HG03558 (cell line): ENCODE measurements at regions not wholly inside any gene's neighbourhood (a gene's known extent, or its start where the extent isn't known, plus 50 kb on each side); places are given as distances from the start of the nearest gene placed in this dataset.

ENCODE experiments used
- ATAC-seq: cut with Tn5 transposase; IDR thresholded peaks from one replicate; pipeline ENCODE4 v1.9.1; 2021; ENCODE audit warnings: moderate number of reproducible peaks; ENCODE audit not compliant: unreplicated experiment; ENCODE audit errors: extremely low read depth

DNA sequence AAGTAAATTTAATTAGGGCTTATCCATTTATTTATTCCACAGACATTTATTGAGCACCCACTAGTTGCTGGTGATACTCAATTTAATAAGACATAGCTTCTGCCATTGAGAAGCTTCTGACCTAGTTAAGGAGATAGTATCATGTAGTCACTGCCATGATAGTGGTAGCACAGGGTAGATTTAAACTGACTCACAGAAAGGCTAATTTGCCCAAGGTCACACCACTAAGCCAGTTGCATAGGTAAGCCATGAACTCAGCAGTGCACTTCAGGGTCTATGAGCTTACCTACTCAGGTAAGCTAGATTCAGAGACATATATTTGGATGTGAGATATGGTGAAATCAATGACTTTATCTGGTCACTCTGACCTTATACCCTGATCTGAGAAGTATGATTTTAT lies 168.4 kb downstream of the TNFSF18 start:
- no peak for ATAC-seq

DNA sequence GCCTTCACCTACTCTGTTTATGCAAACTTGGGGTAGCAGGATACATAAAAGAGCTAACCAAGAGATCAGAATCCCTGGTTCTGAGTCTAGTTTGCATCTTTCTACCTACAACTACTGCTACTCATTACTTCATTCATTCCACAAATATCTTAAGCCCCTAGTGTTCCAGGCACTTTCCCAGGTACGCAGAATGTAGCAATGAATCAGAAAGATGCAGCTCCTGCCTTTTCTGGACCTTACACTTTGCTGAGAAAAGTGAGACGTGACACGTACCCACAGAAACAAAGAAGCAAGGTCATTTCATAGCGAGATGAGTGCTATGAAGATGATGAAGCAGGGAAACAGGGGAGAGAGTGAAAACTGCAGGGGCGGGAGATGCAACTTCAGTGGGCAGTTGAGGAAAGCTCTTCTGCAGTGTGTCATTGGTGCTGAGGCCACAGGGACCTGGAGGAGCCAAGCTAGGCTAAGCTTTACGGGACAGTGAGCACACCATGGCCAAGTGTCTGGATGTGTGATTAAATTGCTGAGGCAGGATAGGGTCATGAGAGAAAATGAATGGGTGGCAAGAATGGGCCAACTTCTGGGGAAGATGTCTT lies 167.9 kb downstream of the TNFSF18 start:
- no peak for ATAC-seq

DNA sequence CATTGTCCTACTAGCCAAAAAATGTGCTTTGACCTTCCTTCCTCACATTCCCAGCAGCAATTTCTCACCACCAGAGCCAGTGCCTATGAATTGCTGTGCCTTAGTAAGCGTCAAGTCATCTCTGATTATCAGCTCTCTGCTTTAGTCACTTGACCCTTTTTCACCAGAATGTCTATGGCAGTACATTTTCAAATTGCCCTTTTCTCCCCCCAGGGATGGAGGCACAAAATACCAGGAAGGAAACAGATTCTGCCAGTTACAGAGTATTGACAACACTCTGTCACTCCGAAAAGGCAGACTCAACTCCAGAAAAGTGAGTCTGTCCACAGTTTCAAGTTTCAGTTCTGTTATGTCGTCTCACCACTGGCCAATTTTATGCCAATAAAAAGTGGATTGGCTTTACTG lies 167.4 kb downstream of the TNFSF18 start:
- no peak for ATAC-seq

DNA sequence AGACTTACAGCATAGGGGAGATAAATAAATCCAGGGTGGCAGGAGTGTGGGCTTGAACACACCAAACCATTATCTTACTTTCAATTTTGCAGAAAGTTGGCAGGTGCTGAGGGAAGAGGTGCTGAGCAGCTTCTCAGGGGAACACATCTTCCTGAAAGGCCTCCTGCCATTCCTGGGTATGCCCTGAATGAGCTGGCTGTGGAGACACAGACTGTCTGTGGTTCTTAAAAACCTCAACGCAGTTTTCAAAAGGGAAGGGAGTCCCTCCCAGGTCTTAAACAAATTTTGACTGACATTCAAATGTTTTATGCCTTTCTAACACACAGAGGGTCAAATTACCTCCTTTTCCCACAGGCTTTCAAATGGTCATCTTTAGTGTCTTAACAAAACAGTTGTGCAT lies 166.9 kb downstream of the TNFSF18 start:
- ATAC-seq, result no peak

DNA sequence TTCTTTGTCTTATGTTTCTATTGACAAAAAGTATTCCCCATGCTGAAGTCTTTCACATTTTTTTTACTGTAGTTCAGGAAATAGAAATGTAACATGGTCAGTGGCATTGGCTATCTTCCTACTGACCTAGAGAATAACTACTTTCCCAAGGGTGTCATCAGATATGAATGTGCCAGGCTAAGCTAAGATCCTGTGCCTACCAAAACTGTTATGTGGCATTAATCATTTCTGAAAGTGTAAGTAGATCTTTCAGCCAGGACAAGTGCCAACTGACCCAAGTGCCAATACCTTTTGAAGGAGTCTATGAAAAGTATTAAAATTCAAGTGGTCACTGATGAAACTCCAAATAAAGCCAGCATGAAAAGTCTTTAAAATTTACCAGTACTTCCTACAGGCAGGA lies 165.3 kb downstream of the TNFSF18 start:
- ATAC-seq, result no peak

DNA sequence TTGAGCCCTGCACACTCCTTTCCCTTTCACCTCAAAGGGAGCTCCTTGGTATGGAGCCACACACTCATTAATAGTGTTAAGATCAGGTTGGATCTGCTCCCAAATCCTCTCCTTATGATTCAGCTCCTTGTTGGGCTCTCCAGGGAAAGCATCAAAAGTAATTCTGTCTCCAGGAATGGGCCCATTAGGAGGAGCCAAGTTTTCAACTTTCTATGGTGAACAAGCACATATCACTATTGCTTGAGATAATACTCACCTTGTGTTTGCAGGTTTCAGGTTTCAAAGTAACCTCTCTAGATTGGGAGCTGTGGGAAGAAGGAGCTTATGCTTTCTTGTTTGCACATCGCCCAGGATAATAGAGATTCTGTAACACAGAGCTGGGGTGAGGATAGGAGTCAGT lies 164.8 kb downstream of the TNFSF18 start:
- ATAC-seq, result no peak

DNA sequence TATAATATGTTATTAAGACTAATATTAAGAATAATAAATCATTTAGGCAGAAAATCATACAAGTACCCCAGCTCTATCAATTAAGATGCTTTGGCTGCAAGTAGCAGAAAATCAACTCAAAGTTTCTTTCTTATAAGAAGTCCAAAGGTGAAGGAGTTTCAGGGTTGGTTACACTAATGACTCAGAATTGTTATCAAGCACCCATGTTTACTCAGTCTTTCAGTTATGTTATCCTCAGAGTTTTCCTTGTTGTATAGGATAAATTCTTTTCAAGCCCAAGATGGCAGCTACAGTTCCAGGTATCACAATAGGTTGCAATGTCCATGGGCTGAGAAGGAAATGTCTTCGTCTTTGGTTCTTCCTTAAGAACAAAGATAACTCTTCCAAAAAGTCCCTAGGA lies 163.6 kb downstream of the TNFSF18 start:
- ATAC-seq, result no peak

DNA sequence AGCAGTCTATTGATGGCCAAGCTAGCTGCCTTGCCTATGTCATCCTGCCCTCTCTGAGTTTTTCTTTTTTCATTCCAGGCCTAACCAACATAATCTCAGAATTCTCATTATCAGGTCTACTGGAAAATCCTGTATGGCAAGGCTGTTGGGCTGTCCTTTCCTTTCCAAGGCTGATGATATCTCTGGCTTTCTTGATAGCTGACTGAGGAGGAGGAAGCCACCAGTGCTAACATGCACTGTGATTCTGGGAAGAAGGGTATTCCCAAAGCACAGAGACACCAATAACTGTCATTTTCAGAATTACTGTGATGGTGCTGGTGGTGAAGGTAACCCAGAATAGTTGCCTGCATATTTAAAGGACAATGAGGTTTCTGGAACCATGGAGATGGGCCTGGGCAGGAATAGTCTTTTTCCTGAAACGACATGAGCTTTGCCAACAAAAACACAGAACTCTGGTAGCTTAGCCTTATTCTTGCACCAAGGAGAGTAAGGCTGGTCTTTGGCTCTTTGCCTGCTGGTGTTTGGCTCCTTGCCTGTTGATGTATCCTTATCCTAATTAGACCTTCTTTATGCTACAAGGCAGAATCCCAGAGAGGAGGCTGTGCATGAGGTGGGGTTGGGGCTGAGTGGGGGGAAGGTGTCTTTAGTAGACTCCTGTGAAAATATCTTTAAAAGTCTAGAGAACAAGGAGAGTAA lies 157.4 kb downstream of the TNFSF18 start:
- ATAC-seq, result no peak

DNA sequence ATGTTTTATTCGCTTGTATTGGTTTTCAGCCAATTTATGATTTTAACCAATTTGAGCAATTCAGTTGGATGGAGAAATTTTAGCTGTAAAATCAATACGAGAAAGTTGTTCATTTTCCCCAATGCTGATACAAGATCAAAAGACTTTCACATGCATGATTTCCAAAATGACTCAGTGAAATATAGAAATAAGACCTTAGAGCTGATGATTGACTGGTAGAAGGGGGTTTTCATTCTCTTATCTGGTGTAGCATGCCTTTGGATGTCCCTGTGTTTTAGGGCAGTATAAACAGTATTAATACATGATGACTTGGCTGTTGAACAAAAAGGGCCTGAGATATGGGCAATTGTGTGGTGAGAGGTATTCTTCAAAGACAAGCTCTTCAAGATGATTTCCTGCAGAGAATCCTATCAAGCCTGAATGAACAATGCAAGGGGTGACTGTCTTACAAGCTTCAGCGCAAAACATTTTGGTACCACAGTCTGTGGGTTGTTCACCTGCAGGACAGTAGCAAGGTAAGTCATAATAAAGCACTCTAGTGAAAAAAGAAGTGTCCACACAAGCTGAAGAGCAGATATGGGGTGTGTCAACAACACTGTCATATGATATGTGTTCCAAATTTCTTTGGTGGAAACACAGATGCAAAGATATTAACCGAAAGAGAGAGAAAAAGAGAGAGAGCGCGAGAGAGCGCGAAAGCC lies 156.2 kb downstream of the TNFSF18 start:
- no peak for ATAC-seq

DNA sequence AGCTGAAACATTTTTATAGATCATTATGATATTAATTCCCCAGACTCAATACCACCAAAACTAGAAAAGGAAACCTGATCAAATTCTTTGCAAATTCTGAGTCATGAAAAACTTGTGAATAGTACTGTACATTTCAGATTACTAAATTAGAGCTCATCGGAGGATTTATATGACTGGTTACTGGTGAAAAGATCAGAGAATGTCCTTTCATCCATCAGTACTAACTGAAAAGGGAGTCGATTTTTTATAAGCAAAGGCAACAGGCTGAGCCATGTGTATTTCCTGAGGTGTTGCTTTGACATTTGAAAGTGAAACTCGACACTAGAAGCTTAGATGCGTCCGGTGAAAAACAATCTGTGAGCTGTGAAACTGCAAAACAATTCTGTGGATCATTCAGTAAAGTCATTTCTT lies 155.7 kb downstream of the TNFSF18 start:
- no peak for ATAC-seq

DNA sequence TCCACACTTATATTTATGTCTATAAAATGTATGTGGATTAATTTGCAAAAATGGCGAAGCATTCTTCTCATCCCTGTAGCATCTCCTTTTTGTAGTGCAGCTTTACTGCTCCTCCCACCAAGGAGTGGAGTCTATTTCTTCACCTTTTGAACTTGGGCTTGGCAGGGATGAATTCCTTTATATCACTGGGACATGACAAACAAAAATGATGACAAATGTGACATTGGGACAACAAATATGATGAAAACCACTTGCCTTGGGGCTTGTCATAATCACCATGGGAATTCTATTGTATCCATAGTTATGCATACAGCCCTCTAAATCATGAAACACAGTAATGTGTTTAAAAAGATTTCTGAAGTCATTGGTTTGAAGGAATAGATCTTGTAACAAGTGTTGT lies 155.0 kb downstream of the TNFSF18 start:
- no peak for ATAC-seq

DNA sequence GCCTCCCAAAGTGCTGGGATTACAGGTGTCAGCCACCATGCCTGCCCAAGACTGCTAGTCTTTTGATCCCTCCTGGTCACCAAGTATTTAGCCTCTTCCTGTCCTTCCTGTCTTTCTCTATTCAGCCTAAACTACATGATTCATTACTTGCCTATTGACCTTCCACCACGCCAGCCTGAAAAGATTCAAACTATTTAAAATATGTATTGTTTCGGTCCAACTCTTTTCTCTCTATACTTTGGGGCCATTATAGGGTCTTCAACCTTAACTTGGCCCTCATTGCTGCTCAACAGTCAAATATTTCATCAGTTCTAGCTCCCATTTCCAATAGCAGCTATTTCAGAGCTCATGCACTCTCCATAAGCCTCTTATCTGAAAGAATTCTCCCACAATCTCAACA lies 153.0 kb downstream of the TNFSF18 start:
- no peak for ATAC-seq

DNA sequence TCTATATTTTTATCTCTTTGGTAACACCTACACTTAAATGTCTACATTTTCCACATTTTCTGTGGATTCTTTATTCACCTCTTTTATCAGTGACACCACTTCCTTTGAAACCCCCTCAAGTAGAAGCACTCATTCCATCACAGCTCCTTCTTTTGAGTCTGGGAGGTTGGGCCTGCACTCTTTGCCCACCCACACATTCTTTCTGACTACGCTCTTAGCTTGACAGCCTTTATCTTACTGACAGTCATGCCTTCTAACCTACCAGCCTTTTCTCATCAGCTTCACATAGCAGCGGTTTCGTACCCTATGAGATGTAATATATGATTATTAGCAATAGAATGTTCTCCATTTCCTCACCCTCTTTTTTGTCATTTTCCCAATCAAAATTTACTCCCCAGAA lies 151.9 kb downstream of the TNFSF18 start:
- no peak for ATAC-seq

DNA sequence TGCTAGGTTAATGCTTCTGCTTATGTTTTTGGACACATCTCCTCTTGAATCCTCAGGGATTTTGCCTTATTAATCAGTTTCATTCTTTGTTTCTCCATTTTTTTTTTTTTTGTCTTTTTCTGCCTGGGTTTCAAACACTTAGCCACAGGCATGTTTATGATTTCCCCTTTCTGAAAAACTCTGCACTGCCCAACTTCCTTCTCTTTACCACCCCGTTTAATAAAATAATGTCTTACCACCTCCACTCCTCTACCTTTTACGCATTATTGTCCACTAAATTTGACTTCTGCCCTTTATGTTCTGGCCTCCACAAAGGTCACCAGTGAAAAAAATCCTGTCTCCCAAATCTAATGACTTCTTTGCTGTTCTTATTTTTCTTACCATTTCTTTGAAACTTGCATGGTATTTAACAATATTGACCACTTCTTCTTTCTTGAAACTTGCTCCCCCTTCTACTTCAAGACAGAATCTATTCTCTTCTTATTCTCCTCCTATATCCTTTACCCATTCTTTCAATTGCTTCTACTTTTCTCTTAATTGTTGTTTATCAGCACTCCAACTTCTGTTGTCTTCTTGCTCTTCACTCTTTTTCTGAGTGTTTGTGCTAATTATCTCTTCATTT lies 150.3 kb downstream of the TNFSF18 start:
- ATAC-seq, result no peak

DNA sequence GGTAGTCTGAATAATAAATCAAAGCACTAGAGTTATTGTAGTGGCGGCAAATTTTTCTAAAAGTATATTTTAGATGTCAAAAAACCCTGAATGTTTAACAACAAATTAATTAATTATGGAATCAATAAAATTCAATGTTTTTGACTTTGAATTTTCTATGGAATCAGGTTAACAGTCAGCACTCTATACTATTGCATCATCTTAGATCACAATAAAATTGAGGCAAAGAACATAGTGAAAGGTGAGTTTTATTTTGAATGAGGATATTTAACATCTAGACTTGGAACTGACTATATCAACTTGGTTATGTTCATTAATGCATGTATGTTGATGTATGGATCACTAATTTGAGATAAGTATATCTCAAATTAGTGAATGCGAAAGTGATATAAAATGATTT lies 148.5 kb downstream of the TNFSF18 start:
- no peak for ATAC-seq

DNA sequence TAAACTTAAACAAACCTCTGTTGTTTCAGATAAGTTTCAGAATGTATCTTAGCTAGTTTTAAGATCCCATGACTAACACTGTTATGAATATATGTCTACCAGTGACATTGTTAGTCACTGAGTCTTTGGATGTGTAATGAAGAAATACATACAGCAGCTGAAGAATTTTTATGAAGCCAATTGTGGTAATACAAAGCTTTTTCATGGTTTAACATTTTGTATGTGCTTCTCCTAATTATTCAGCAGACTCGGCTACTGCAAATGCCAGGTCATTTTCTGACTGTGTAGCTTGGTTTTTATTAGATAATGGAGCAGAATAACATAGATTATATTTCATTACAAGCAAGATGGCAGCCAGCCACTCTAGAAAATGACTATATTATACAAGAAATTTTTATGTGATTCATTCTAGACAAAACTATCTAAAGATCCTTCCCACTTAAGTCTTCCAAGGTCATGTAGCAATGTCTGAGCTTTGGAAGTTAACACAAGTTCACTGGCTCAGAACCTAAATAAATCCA lies 147.8 kb downstream of the TNFSF18 start:
- no peak for ATAC-seq

DNA sequence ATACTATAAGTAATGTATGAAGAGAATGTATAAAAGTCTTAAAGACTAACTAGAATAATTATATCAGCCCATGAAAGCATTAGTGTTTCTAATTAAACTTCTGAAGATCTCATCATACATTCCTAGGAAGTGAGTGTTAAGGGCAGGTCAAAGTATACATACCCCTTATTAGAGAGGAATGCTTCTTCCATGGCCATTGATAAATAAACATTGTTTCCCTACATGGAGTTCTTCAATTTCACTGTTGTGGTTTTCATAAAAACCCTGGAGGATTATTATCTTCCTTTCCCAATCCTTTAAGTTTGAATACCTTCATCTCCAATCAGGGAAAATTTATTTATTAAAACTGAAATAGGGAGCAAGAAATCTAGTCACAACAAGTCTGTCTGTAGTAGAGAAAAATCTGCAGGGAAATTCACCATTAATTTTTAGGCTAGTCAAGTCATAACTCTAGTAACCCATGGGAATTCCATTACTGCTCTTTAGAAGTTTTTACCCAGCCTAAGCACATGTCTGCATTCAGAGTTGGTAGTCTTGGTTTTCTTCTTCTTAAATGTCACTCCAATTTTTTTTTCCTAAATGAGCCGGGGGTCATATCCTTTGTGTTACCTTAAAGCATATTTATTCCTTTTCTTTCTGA lies 147.0 kb downstream of the TNFSF18 start:
- no peak for ATAC-seq

DNA sequence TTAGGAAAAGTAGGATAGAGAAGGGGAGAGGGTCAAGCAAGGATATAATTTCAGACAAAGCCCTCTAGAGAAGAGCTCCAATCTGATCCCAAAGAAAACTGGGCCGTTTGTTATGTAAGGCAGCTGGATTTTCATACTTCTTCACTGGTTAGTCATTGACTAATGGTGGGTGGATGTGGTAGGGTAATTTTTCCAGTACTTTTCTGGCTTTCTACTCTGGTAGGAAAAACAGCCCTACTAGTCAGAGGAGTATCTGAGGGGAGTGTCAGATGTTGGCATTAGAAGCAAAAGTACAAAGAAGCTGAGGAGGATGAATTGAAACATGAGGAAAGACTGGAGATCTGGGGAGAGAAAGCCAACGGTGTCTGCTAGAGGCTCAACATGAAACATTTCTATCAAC lies 145.3 kb downstream of the TNFSF18 start:
- no peak for ATAC-seq

DNA sequence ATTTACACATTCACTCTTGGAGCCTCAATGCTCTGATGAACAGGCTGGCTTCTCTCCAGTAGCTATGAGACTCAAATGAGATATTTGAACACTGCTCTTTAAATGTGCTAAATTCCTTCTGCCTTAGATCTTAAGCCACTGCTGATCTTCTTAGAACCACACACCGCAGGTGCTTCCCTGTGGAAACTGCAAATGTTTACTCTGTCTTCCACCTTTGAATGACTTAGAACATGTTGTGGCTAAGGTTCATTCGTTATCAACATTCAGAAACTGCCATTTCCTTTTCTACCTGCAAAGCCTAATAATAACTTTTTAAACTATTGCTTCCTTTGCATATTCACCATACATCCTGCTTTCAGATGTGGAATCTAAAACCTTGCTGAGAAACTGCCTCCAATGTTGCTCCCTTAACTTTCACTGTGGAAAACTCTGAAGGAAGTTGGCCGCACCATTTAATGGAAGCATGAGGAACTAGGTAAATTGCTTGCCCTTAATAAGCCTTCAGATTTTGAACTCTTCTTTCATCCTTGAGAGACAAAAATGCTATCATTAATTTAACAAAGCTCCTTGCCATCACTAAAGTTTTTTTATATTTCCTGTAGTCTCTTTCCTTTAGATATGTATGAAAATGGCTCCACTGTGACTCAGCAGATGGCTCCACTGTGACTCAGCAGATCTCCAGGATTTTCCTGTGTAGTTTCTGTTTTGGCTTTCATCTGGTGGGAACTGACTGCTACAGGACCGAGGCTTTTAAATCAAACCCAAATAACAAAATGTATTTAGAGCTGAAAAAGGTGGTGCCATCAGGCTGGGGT lies 143.8 kb downstream of the TNFSF18 start:
- no peak for ATAC-seq

DNA sequence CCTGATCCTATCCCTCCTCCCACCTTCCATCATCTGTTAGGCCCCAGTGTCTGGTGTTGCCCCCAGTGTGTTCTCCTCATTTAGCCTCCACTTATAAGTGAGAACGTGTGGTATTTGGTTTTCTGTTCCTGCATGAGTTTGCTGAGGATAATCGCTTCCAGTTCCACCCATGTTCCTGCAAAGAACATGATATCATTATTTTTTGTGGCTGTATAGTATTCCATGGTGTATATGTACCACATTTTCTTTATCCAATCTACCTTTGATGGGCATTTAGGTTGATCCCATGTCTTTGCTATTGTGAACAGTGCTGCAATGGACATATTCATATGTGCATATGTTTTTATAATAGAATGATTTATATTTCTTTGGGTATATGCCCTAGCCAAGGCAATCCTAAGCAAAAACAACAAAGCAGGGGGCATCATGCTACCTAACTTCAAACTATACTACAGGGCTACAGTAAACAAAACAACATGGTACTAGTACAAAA lies 142.9 kb downstream of the TNFSF18 start:
- no peak for ATAC-seq
